ENCODE measurements at regions not wholly inside any gene's neighbourhood (a gene's known extent, or its start where the extent isn't known, plus 50 kb on each side); places are given as distances from the start of the nearest gene placed in this dataset.
"Not testable (repeated sequence)": the region's sequence is repeated elsewhere in the genome, so short reads cannot be mapped to it uniquely, and the experiment has no call there.

DNA sequence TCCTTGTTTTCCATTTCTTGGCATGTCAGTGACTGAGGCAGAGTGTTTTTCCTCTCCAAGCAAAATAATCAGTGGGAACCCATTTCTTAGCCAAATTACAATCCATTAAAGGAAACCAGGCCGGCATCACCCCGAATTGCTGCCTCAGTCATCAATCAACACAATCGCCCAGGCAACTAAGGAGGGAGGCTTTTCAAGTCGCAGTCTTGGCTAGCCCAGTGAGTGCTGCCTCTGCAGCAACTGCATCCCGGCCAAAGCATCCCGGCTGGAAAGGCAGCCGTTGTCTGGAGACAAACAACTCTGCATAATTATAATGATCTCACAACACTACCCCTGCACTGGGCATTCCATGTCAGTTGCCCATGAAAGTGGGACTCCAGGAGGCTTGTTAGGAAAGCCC is 213.5 kb upstream of the PRICKLE2 start:
- no peak for TF ChIP-seq EZH2 (IDR thresholded peaks at IDR 0.05; ENCODE audit: borderline replicate concordance, low read depth, low read length, severe bottlenecking)
- TF ChIP-seq, protein P1, sequence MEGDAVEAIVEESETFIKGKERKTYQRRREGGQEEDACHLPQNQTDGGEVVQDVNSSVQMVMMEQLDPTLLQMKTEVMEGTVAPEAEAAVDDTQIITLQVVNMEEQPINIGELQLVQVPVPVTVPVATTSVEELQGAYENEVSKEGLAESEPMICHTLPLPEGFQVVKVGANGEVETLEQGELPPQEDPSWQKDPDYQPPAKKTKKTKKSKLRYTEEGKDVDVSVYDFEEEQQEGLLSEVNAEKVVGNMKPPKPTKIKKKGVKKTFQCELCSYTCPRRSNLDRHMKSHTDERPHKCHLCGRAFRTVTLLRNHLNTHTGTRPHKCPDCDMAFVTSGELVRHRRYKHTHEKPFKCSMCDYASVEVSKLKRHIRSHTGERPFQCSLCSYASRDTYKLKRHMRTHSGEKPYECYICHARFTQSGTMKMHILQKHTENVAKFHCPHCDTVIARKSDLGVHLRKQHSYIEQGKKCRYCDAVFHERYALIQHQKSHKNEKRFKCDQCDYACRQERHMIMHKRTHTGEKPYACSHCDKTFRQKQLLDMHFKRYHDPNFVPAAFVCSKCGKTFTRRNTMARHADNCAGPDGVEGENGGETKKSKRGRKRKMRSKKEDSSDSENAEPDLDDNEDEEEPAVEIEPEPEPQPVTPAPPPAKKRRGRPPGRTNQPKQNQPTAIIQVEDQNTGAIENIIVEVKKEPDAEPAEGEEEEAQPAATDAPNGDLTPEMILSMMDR (IDR thresholded peaks at IDR 0.05; ENCODE audit: borderline replicate concordance, extremely low read depth, low read length, poor library complexity, severe bottlenecking): no peak
- Histone ChIP-seq H3K9ac (ENCODE audit: low read depth, low read length) (no peak overlapping the region), H3K9me3 (ENCODE audit: insufficient read depth, low read length, severe bottlenecking) (no peaks in the 10 kb centered on the region), H2AFZ (ENCODE audit: low read depth, low read length) (no peak overlapping the region), H3K4me3 (ENCODE audit: low read depth in 1 of 2, low read length in 2 of 2) (no peak overlapping the region), H3K4me1 (ENCODE audit: insufficient read depth, low read length) (no peaks in the 10 kb centered on the region), H3K27me3 (ENCODE audit: insufficient read depth, low read length, poor library complexity) (no peaks in the 10 kb centered on the region), H3K36me3 (ENCODE audit: insufficient read depth, low read length) (no peaks in the 10 kb centered on the region), H3K79me2 (ENCODE audit: insufficient read depth, low read length) (no peaks in the 10 kb centered on the region), H3K27ac (ENCODE audit: low read length) (no peak overlapping the region), H3K4me2 (ENCODE audit: insufficient read depth, low read length) (no peak overlapping the region), H4K20me1 (ENCODE audit: insufficient read depth, low read length) (no peaks in the 10 kb centered on the region)
- no peak for ATAC-seq (ENCODE audit: insufficient read depth, low read depth)
- no peak for DNase-seq

DNA sequence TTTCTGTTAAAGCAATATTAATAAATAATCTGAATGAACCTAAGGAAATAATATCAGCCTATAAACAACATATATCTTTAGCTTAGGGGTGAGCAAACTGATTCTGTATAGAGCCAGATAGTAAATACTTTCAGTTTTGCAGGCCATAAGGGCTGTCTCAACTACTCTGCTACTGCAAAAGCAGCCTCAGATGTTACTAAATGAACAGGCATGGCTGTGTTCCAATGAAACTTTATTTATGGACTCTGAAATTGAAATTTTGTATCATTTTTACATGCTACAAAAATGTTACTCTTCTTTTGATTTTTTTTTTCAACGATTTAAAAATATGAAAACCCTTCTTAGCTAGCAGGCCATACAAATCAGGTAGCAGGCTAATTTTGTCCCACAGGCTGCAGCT is 212.8 kb upstream of the PRICKLE2 start:
- H3K79me2 ChIP-seq (ENCODE audit: insufficient read depth, low read length): no peaks in the 10 kb centered on the region
- H3K4me3 ChIP-seq (ENCODE audit: low read depth in 1 of 2, low read length in 2 of 2): no peak overlapping the region
- no peak overlapping the region for H3K9ac ChIP-seq (ENCODE audit: low read depth, low read length)
- no peaks in the 10 kb centered on the region for H4K20me1 ChIP-seq (ENCODE audit: insufficient read depth, low read length)
- H3K27ac ChIP-seq (ENCODE audit: low read length): no peak overlapping the region
- no peak for DNase-seq
- no peak for TF ChIP-seq EZH2 (IDR thresholded peaks at IDR 0.05; ENCODE audit: borderline replicate concordance, low read depth, low read length, severe bottlenecking)
- TF ChIP-seq, protein P1 (IDR thresholded peaks at IDR 0.05; ENCODE audit: borderline replicate concordance, extremely low read depth, low read length, poor library complexity, severe bottlenecking): no peak
- ATAC-seq (ENCODE audit: insufficient read depth, low read depth): no peak
- no peak overlapping the region for H2AFZ ChIP-seq (ENCODE audit: low read depth, low read length)
- H3K9me3 ChIP-seq (ENCODE audit: insufficient read depth, low read length, severe bottlenecking): no peaks in the 10 kb centered on the region
- no peaks in the 10 kb centered on the region for H3K27me3 ChIP-seq (ENCODE audit: insufficient read depth, low read length, poor library complexity)
- no peaks in the 10 kb centered on the region for H3K4me1 ChIP-seq (ENCODE audit: insufficient read depth, low read length)
- no peaks in the 10 kb centered on the region for H3K36me3 ChIP-seq (ENCODE audit: insufficient read depth, low read length)
- no peak overlapping the region for H3K4me2 ChIP-seq (ENCODE audit: insufficient read depth, low read length)

DNA sequence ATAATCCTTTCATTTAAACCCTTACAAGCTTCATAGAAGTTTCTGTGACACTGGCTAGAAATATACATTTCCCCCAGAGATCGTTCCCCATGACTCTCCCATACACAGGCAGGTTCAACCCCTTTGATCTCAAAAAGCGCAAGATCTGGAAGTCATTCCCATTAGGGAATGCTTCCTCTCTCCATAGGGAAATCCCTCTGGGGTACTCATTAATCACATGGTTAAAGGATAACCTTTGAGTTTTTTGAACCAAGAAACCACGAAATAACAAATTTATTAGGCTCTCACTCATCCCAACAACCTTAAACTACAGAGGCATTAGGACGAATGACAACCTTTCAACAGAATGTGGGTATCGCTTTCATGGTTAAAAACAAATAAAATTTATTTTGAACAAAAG is 211.9 kb upstream of the PRICKLE2 start:
- Histone ChIP-seq H2AFZ (ENCODE audit: low read depth, low read length) (no peak overlapping the region), H3K4me1 (ENCODE audit: insufficient read depth, low read length) (no peaks in the 10 kb centered on the region), H3K4me3 (ENCODE audit: low read depth in 1 of 2, low read length in 2 of 2) (no peak overlapping the region), H3K36me3 (ENCODE audit: insufficient read depth, low read length) (no peaks in the 10 kb centered on the region), H4K20me1 (ENCODE audit: insufficient read depth, low read length) (no peaks in the 10 kb centered on the region), H3K27ac (ENCODE audit: low read length) (no peak overlapping the region), H3K9ac (ENCODE audit: low read depth, low read length) (no peak overlapping the region), H3K79me2 (ENCODE audit: insufficient read depth, low read length) (no peaks in the 10 kb centered on the region), H3K9me3 (ENCODE audit: insufficient read depth, low read length, severe bottlenecking) (no peaks in the 10 kb centered on the region), H3K4me2 (ENCODE audit: insufficient read depth, low read length) (no peak overlapping the region), H3K27me3 (ENCODE audit: insufficient read depth, low read length, poor library complexity) (no peaks in the 10 kb centered on the region)
- ATAC-seq (ENCODE audit: insufficient read depth, low read depth): no peak
- DNase-seq: no peak
- TF ChIP-seq, protein P1 (IDR thresholded peaks at IDR 0.05; ENCODE audit: borderline replicate concordance, extremely low read depth, low read length, poor library complexity, severe bottlenecking): no peak
- no peak for TF ChIP-seq EZH2 (IDR thresholded peaks at IDR 0.05; ENCODE audit: borderline replicate concordance, low read depth, low read length, severe bottlenecking)

DNA sequence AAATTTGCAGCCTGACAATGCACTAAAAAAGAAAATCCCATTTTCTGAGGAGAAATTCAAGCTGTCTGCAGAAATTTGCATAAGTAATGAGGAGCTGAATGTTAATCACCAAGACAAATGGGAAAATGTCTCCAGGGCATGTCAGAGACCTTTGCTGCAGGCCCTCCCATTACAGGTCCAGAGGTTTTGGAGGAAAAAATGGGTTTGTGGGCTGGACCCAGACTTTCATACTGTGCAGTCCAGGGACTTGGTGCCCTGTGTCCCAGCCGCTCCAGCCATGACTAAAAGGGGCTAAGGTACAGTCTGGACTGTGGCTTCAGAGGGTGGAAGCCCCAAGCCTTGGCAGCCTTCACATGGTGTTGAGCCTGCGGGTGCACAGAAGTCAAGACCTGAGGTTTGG is 209.8 kb upstream of the PRICKLE2 start:
- not testable (repeated sequence) for H3K9me3 ChIP-seq (ENCODE audit: insufficient read depth, low read length, severe bottlenecking); H3K4me1 ChIP-seq (ENCODE audit: insufficient read depth, low read length); H4K20me1 ChIP-seq (ENCODE audit: insufficient read depth, low read length); H3K27me3 ChIP-seq (ENCODE audit: insufficient read depth, low read length, poor library complexity); H3K27ac ChIP-seq (ENCODE audit: low read length); H3K4me3 ChIP-seq (ENCODE audit: low read depth in 1 of 2, low read length in 2 of 2); ATAC-seq (ENCODE audit: insufficient read depth, low read depth); H3K9ac ChIP-seq (ENCODE audit: low read depth, low read length); H3K79me2 ChIP-seq (ENCODE audit: insufficient read depth, low read length); DNase-seq; H3K4me2 ChIP-seq (ENCODE audit: insufficient read depth, low read length); H2AFZ ChIP-seq (ENCODE audit: low read depth, low read length); H3K36me3 ChIP-seq (ENCODE audit: insufficient read depth, low read length)
